RWPE1 (cell line): ENCODE measurements at regions not wholly inside any gene's neighbourhood (a gene's known extent, or its start where the extent isn't known, plus 50 kb on each side); places are given as distances from the start of the nearest gene placed in this dataset.

ENCODE experiments used
- CTCF ChIA-PET: fragments of 350-600 bp; sonication (Branson Sonifier 250); formaldehyde crosslinking; extraction: SDS; loops from one replicate; lab custom pipeline; 2021; lab: Yijun Ruan, JAX
- POLR2A ChIA-PET: fragments of 400-600 bp; formaldehyde crosslinking; extraction: SDS; loops from one replicate; lab custom pipeline; 2020; ENCODE audit warnings: antibody characterized with exemption; ENCODE audit not compliant: low non-redundant PET; lab: Yijun Ruan, JAX
- DNase-seq: peaks from one replicate; pipeline ENCODE4 v3.0.0; 2012; ENCODE audit warnings: low spot score
- H3K27ac ChIP-seq: fragments of 450-650 bp; 2 replicates; pipeline ENCODE4 v1.5.1; 2017
- TF ChIP-seq, protein P1 (sequence below): fragments of 450-650 bp; conservative IDR thresholded peaks from 2 replicates; pipeline ENCODE4 v1.5.1; 2017; ENCODE audit warnings: low read depth, mild to moderate bottlenecking

DNA sequence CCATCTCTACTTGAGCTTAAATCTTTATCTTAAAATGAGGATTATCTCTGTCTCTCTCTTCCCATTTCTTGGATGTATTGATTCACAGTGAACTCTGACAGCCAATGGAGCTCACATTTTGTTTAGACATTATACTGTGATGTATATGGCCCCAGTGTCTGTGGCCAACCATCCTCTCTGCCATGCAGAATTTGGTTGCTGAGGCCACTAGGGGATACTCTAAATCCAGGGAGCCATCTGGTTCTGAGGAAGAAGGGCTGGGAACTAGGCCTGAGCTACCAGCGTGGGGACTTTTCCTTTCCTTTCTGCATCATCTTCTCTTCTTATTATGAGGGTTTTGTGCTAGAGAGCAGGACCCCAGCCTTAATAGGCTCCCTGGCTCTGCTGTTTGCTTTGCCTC lies 59.1 kb upstream of the RIPOR2 start:
- ChIA-PET POLR2A (no interaction called here), CTCF (interaction anchor here (1.0 kb wide), 1 partner anchor 139 kb away, joined by 4 read pairs; no protein-coding TSS in a partner anchor)
- TF ChIP-seq, protein P1, sequence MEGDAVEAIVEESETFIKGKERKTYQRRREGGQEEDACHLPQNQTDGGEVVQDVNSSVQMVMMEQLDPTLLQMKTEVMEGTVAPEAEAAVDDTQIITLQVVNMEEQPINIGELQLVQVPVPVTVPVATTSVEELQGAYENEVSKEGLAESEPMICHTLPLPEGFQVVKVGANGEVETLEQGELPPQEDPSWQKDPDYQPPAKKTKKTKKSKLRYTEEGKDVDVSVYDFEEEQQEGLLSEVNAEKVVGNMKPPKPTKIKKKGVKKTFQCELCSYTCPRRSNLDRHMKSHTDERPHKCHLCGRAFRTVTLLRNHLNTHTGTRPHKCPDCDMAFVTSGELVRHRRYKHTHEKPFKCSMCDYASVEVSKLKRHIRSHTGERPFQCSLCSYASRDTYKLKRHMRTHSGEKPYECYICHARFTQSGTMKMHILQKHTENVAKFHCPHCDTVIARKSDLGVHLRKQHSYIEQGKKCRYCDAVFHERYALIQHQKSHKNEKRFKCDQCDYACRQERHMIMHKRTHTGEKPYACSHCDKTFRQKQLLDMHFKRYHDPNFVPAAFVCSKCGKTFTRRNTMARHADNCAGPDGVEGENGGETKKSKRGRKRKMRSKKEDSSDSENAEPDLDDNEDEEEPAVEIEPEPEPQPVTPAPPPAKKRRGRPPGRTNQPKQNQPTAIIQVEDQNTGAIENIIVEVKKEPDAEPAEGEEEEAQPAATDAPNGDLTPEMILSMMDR, result no peak
- H3K27ac ChIP-seq, result no peak overlapping the region
- no peak for DNase-seq

DNA sequence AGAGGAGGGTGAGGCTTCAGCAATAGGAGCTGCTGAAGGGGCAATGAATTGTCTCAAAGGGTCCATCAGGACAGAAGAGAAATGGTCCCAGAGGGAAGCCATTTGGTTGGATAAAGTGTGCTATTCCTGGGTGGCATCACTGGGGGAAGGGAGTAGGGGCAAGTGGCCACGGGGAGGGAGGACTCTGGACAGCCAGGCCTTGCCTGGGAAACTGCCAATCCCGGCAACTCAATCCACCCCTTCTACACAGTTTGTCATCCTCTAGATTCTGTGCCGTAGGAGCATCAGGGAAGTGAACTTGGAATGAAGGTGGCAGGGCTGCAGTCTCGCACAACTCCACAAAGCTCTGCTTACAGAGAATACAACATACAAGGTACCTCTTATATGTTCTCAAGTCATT lies 59.5 kb upstream of the RIPOR2 start:
- CTCF ChIA-PET, result interaction anchor here (1.0 kb wide), 1 partner anchor 139 kb away, joined by 4 read pairs; no protein-coding TSS in a partner anchor
- TF ChIP-seq, protein P1, result no peak
- POLR2A ChIA-PET, result no interaction called here
- H3K27ac ChIP-seq, result no peak overlapping the region
- no peak for DNase-seq

DNA sequence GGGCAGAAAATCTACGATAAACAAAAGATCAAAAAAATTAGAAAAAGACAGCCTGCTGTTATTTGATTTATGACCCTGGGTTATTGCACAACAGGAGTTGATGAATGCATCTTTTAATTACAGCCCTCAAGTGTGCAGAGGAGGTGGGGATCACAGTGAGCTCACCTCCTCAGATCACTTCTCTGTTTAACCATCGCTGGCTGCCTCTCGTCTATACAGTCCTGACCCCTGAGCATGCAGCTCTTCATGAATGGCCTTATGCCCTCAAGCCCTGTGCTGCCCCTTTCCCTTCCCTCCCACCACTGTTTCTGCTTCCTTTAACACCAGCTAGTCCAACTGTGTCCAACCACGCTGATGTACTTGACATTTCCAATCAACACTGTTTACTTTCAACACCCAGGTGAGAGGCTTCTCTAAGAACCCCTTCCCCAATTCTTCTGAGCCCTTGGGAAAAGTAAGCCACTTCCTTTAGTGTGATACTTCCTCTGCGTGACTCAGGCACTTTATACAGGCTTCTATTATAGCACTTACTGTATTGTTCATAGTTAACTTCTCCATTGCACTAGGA lies 60.6 kb upstream of the RIPOR2 start:
- H3K27ac ChIP-seq, result no peak overlapping the region
- TF ChIP-seq, protein P1, result no peak
- ChIA-PET CTCF (no interaction called here), POLR2A (no interaction called here)
- DNase-seq, result no peak

DNA sequence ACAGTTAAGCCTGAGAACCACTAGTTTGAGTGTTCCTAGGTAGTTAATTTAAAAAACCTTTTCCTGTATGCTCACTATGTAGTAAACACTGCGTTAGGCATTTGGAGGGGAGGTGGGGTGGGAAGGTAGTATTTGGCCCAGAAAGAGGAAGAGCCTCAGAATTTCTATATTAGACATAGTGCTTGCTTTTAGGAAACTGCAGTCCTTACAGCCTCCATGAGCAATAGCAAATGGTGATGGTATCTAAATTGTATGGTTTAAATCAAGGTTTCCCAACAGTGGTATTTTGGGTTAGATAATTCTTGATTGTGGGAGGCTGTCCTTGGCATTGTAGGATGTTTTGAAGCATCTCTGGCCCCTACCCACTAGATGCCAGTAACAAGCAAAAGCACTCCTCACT lies 61.5 kb upstream of the RIPOR2 start:
- H3K27ac ChIP-seq, result no peak overlapping the region
- POLR2A ChIA-PET, result no interaction called here
- DNase-seq, result no peak
- CTCF ChIA-PET, result no interaction called here
- TF ChIP-seq, protein P1, result no peak

DNA sequence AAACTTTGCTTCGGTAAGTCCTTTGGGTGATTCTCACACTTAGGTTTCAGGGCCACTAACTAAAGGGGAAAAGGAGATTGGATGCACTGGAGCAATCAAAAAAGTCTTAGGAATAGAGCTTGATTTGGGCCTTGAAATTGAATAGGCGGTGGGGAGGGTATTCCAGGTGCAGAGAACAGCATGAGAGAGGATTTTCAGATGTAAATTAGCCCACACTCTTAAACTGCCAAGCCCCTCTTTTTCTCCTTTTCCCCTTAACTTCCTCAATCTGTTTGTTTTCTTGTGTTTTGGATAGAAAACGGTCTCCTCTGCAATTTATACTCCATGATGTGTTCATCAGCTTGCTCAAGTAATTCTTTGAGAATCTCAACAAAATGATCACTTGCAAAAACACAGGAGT lies 62.1 kb upstream of the RIPOR2 start:
- CTCF ChIA-PET, result no interaction called here
- TF ChIP-seq, protein P1, result no peak
- H3K27ac ChIP-seq, result no peak overlapping the region
- no peak for DNase-seq
- POLR2A ChIA-PET, result no interaction called here

DNA sequence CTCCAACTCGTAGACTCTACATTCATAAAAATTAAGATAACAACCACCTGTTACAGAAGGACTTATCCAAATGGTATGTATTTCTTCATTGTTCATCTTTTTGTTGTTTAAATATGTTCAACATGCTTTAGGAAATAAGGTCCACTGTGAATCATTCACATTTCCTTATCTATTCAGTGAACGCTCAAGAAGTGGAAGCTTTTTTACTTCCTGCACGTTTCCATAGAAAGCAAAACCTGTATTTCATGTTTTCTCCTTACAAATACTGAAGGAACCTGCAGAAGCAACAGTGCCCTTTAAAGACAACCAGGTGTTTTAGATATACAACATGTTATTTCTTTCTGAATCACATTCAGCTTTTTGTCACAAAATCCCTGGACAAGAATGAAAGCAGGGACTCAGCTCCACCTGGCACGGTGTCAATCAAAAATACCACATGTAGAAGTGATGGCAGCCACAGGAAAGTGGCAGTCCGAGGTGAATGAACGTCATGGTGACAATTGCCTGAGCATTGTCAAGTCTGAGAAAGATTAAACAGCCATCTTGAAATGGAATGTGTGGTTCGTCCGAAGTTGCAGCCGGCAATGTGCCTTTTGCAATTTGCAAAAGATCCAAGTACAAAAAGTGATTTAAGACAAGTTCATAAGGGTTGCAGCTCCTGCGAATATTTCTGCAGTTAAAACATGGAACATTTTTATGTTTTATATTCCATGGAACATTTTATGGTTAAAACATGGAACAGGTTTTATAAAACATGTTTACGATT lies 66.7 kb upstream of the RIPOR2 start:
- POLR2A ChIA-PET, result no interaction called here
- CTCF ChIA-PET, result interaction anchor here (1.2 kb wide), 1 partner anchor 11 kb away, joined by 6 read pairs; no protein-coding TSS in a partner anchor
- no peak overlapping the region for H3K27ac ChIP-seq
- no peak for DNase-seq
- TF ChIP-seq, protein P1, result no peak
